22Rv1 (cell line): ENCODE measurements at regions not wholly inside any gene's neighbourhood (a gene's known extent, or its start where the extent isn't known, plus 50 kb on each side); places are given as distances from the start of the nearest gene placed in this dataset.

Source experiments
- H3K27ac ChIP-seq: fragments of 450-650 bp; 2 replicates; pipeline ENCODE4 v1.5.1; 2017
- ZFX ChIP-seq: fragments of 450-650 bp; IDR thresholded peaks from 2 replicates; pipeline ENCODE4 v1.6.1; 2017; ENCODE audit warnings: antibody characterized with exemption, borderline replicate concordance
- TF ChIP-seq, protein P1 (sequence below): fragments of 450-650 bp; IDR thresholded peaks from 2 replicates; pipeline ENCODE4 v1.5.1; 2017; ENCODE audit warnings: mild to moderate bottlenecking

- TF ChIP-seq ZFX = no peak
- TF ChIP-seq, protein P1, sequence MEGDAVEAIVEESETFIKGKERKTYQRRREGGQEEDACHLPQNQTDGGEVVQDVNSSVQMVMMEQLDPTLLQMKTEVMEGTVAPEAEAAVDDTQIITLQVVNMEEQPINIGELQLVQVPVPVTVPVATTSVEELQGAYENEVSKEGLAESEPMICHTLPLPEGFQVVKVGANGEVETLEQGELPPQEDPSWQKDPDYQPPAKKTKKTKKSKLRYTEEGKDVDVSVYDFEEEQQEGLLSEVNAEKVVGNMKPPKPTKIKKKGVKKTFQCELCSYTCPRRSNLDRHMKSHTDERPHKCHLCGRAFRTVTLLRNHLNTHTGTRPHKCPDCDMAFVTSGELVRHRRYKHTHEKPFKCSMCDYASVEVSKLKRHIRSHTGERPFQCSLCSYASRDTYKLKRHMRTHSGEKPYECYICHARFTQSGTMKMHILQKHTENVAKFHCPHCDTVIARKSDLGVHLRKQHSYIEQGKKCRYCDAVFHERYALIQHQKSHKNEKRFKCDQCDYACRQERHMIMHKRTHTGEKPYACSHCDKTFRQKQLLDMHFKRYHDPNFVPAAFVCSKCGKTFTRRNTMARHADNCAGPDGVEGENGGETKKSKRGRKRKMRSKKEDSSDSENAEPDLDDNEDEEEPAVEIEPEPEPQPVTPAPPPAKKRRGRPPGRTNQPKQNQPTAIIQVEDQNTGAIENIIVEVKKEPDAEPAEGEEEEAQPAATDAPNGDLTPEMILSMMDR = no peak
- no peak overlapping the region for H3K27ac ChIP-seq
These were observed 255.7 kb upstream of the FMN2 start for GRCh38 chr1:239835946-239836440.

DNA sequence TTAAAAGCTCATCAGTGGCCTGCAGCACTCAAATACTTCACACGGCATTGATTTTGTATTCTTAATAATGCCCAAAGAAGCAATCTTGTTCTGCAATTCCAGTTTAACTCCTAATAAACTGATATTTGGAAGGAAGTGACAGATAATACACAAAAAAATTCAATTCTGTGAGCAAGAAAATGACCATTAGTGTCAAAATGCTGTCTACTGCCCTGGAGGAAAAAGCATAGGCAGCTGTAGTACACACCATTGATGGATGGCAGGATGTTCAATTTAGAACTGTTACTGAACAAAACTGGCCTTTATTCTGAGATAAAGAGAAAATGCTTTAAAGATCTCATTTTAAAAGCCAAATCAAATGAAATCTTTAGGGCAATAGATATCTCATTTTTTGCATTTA, 251.3 kb upstream of the FMN2 start:
- TF ChIP-seq, protein P1 = no peak
- no peak for TF ChIP-seq ZFX
- H3K27ac ChIP-seq = no peak overlapping the region

DNA sequence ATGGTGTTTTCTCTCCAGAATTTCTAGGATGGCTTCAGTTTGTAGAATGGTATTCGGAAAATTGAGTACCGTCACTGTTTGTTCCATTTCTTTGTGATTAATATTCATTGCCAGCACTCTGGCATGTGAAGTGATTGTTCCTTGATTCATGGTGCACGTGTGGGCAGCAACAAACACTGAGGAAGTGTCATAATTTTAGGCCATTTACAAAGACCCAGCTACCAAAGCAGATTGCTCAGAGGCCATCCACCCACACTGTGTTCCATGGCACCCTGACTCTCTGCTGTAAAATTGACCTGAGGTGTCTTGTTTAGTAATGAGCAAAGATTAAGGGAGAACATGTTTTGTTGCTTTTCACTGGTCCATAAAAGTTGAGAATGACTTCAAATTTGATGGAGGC, 250.9 kb upstream of the FMN2 start:
- H3K27ac ChIP-seq = no peak overlapping the region
- TF ChIP-seq ZFX = no peak
- TF ChIP-seq, protein P1 = no peak

DNA sequence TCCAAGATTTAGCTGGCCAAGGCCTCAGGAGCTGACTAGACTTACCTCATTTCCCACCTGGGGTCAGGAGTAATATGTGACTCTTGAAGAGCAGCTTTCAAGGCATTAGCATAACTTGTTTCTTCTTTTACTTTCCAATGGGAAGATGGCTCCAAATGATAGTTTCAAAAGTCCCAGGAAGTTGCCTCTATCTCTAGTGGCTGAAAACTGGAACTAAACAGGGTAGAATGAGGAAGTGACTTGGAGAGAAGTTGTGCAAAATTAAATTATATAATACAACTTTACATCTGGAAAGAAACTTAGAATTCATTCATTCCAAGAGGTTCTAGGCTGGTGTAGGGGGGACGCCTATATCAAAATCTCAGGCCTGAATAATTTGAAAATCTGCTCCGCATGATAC, 250.1 kb upstream of the FMN2 start:
- TF ChIP-seq ZFX = no peak
- TF ChIP-seq, protein P1 = no peak
- H3K27ac ChIP-seq = no peak overlapping the region

- TF ChIP-seq, protein P1 = no peak
- no peak for TF ChIP-seq ZFX
- no peak overlapping the region for H3K27ac ChIP-seq
These were observed 248.1 kb upstream of the FMN2 start for GRCh38 chr1:239843541-239843940.

DNA sequence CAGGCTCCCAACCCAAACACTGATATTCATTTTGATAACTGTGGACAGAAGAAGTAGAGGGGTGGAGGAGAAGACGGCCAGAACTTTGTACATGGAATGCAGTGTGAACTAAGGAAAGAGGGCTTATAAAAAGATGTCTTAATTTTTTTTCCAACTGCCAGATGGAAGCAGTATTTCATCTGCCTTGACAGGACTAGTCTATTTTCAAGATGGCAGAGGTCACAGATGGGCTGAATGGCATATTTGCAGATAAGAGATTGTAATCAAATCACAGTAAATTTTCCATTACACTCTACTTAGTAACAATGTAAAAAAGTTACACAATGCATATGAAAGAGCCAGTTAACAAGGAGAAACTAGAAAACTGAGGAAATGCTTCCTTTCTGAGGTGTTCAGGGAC, 246.8 kb upstream of the FMN2 start:
- no peak for TF ChIP-seq ZFX
- TF ChIP-seq, protein P1 = no peak
- no peak overlapping the region for H3K27ac ChIP-seq

DNA sequence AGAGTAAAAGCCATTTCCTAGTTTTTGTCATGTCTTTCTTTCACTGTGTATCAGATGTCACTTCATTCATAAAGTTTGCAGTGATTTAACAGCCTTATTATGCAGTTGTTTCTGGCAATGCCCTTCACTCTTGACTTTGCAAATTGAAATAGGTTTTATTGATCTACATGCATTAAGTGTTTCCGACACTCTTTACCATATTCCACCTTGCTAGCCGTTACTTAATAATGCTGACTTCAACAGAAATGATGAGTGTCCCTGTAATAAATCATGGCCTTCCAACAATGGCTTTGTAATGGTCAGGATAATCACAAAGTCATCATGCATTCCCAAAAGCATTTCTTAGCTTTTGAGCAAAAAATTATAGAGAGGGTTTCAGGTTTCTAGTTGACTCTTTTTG, 236.8 kb upstream of the FMN2 start:
- no peak overlapping the region for H3K27ac ChIP-seq
- TF ChIP-seq, protein P1 = no peak
- TF ChIP-seq ZFX = no peak
